Middle frontal gyrus (tissue), 1 donor: ENCODE measurements at regions not wholly inside any gene's neighbourhood (a gene's known extent, or its start where the extent isn't known, plus 50 kb on each side); places are given as distances from the start of the nearest gene placed in this dataset.

Experiments
- DNase-seq: peaks from one replicate; pipeline ENCODE4 v3.0.0-alpha.2; 2015; ENCODE audit warnings: low spot score; ENCODE audit errors: extremely low spot score

- no peak for DNase-seq
Measured at GRCh38 chr2:204225671-204226073, 289.1 kb downstream of the ICOS start.

DNA sequence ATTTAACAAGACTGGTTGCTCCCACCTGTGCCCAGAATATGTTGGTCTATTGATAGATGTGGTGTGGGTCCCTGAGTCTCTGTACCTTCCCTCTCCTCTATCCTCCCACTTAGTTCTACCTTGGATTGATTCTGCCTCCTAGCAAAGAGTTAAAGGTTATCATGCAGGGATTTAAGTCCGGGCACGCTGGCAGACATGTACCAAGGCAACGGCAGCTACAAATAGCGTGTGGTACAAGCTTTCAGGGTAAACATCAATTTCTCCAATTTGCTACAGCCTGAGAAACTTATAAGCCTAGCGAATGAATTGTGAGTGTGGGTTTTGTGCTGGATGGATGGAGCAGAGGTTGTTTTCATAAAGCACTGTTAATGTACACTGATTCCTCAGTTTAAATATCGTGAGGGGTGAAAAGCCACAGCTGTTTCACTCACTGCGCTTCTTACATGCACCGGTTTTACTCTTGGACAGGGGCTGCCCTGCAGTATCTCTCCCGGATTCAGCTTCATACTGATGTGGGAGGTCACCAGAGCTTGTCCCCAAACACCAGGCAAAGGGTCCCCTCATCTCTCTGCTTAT, 289.8 kb downstream of the ICOS start:
- DNase-seq: no peak

- DNase-seq: no peak
Measured at GRCh38 chr2:204228169-204228886, 291.8 kb downstream of the ICOS start.

DNA sequence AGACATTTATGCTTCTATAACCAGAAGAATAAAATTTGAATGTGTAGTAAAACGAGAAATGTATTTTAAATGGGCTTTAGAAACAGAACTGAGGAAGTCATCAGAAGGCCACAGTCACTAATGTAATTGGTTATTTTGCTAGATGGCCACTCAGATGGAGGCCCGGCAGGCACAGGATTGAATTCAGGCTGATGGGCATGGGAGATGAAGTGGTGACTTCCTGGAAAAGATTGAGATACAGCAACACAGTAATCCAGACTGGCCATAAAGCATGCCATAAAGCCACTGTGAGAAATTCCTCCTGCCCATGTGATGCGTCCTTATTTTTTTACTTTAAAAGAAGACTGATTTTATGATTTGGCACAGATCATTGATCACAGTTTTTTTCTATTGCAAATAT, 297.7 kb downstream of the ICOS start:
- DNase-seq: no peak

GRCh38 chr2:204234879-204235278, 298.3 kb downstream of the ICOS start:
- no peak for DNase-seq

- no peak for DNase-seq
Measured at GRCh38 chr2:204237416-204237815, 300.9 kb downstream of the ICOS start.

DNA sequence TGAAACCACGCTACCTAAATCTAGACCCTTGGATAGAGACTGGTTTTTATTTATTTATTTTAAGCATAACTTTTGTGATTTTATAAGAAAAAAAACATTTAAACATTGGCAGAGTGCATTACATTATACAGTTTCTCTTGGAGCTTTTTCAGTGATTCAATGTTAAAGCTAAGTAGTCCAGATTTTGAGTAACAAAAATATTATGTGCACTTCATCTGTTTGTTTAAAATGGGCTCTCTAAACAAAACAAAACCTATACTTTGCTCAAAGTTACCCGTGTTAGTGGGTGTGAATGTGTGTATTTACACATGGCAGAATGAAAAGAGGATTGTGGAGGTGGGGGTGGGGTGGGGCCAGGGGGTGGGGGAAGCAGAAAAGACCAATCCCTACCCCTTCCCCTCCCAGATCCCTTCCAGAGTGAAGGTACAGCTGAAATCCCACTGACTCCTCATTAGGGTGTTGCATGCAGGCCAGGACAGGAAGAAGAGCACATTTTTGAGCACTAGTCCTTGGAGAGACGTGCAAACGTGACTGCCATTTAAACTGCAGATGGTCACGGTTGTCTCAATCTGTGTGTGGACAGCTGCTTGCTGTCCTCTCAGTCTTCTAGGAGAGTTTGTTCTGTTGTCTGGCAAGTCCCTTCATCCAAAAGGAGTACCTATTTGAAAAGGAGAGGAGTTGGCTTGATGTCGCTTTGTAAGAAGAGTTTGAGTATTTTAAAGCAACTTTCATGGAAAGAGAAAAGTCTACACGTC, 303.0 kb downstream of the ICOS start:
- no peak for DNase-seq

GRCh38 chr2:204240961-204241360, 304.3 kb upstream of the PARD3B start:
- no peak for DNase-seq

DNA sequence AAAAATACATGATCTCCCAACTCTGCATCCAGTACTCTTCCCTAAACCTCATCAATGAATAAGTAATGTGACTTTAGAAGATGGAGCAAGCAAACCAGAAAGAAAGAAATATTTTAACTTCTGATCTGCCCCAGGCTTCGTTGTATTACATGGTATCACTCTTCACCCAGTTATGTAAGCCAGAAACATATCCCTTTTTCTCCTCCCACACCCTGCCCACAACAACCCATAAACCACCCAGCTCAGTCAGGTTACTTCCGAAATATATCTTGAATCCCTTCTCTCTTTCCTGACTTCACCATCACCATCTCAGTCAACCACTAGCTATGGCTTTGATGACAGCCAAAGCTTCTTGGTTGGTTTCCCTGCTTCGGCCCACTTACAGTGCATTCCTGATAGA, 295.8 kb upstream of the PARD3B start:
- no peak for DNase-seq

DNA sequence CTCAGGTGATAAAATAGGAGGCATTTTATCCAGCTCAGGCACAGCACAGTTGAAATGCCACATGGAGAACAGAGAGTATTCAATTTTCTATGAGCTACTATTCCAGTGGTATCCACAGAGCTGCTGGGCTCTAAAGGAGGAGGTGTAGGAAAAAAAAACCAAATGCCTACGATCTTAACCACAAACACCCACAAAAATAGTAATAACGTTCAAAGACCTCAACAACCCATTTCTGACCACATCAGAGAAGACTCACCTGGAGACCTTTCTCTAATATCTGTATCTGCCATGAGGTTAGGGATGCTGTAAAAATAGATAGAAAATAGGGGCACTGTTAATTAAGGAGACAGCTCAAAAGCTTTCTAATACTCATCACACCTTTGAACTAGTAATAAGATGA, 294.6 kb upstream of the PARD3B start:
- DNase-seq: no peak

DNA sequence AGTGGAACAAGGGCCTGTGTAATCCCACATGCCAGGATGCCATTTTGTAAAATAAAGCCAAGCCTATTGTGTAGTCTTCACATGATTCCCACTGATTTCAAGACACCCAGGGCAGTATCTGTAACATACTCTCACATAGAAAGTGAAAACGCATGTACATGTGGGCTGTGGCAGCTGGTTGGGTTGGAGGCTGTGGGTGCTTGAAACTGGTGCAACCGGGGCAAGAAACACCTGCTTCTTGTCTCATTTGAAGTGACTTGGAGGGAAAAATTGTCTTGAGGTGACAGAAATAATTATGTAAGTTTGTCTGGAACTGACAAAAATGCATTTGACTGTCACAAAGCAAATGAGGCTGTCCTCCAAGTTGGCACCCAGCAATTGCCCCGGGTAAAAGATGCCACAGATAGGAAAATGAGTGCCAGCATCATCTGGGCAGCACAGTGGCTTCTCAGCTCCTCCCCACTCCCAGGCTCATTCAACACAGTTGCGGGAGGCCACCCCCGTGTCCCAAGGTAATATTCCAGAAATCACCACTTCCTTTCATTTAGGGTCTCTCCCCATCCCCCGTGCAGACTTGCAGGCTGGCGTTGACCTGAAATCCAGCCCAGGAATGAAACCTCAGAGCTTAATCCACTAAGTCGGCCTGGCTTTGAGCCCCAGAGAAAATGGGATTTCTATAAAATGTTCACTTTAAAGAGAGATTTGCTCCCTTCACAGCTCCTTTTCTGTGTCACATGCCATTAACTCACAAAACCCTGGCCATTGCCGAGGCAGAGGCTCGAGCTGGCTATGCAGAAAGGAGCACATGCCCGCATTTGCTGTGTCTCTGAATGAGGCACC, 293.9 kb upstream of the PARD3B start:
- DNase-seq: no peak

DNA sequence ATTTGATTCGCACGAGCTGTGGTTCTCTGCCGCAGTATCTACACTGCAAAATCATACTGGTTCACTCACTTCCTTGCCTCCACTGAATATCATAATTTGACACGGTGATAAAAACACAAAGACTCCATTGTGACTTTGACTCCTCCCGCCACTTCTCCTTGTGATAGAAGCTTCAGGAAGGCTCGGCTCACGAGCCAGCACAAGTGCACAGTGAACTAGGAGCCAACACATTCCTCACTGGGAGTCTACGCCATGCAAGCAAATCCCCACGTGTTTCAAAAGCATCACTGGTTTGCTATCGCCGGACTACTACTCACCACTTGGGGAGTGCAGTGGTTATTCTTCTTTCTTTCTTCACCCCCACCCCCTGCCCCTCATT, 293.3 kb upstream of the PARD3B start:
- DNase-seq: no peak

DNA sequence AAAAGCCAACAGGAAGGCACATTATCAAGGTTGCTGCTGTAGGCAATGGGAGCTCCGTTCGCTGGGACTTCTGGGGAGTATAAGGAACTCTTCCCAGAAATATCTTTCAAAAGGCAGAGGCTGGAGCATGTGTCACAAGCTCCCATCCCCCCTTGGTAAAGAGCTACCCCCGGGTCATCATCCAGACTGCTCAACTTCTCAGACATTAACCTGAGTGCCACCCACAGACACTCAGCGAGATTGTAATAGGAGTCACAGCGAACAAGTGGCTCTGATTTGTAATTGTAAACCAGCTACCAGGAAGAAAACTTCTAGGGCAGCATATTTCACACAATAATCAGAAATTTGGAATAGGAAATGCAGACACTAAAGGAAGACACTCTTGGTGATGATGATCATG, 290.2 kb upstream of the PARD3B start:
- no peak for DNase-seq

DNA sequence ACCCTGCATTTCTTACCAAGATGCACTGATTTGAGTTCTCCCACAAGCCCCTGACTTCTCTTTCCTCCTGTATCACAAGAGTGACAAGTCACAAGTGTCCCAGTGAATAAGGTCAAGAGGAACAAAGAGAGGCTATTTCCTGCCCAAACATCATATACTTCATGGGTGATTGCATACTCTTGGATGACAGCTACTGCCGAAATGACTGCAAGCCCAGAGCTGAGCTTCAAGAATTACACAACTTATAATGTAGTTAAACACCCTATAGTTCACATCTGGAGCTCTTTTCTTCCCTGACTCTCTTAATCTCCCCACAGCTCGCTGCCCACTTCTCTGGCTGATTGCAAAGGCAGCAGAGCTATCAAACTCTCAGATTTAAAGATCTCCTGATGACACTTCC, 289.7 kb upstream of the PARD3B start:
- no peak for DNase-seq

GRCh38 chr2:204257781-204258180, 287.5 kb upstream of the PARD3B start:
- DNase-seq: no peak

DNA sequence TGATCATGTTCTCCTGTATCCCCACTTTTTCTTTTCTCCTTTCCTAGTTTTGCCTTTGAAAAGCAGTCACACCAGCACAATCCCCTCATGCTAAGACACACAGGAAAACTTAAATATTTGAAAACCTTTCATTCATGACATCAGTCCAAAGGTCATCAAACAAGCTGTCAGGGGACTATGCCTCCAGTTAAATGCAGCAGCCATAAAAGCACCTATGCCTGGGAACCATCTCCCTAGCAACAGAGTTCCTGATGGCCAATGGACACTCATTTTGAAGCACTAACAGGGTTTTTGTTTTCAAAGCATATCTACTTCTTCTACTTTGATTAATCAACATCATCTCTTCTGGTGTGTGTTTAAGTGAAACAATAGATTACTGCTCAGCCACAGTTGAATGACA, 286.4 kb upstream of the PARD3B start:
- no peak for DNase-seq

DNA sequence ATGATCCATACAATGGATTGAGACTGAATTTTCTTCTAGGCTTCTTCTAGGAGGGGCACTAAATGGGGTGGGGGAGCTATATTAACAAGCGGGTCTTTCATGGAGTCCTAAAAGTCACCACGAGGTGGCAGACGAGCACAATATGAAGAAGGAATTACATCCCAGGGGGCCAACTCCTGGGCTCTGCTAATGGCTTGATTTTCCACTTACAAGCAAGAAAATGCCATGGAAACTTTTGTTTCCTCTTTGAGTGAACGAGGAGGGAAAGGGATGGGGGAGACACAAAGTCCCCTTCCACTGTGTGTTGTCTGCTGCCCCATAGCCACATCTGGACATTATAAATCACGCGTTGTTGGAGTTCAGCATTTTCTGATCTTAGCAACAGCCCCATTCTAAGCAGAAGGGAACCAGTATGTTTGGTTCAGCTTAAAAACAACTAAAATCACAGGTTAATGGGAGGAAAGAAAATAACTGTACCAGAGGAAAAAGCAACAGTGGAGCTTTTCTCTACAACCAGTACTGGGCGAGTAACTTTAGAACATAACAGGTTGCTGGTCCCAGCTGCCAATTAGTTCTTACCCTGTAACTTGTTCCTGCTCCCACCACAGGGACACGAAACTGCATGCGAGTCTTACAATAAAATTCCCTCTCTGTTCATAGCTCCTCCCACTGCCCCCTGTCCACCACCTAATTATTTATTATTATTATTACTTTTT, 285.0 kb upstream of the PARD3B start:
- DNase-seq: no peak

GRCh38 chr2:204260901-204261300, 284.4 kb upstream of the PARD3B start:
- DNase-seq: no peak

DNA sequence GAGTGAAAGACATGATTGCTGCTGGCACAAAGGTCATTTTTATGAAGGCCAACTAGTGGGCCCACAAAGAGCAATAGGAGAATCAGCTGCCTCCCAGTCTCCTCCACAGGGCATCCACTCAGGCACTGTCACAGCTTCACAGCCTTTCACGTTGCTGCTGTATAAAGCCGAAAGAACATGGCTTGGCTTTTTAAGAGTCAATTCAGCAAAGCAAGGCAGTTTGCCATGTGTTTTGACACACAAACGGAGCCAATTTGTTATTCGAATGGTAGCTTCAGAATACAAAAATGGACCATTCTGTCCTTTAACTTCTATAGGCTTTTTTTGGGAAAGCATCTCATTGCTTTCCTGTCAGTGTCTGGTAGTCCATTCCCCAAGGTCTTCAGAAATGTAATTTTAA, 283.4 kb upstream of the PARD3B start:
- no peak for DNase-seq

- no peak for DNase-seq
Measured at GRCh38 chr2:204264085-204264553, 281.2 kb upstream of the PARD3B start.

GRCh38 chr2:204264621-204265140, 280.6 kb upstream of the PARD3B start:
- DNase-seq: no peak
